Skin epidermis (tissue), 12 donors: ENCODE measurements at regions not wholly inside any gene's neighbourhood (a gene's known extent, or its start where the extent isn't known, plus 50 kb on each side); places are given as distances from the start of the nearest gene placed in this dataset.

Experiments
- H3K27ac ChIP-seq, 21 experiments: fragments of 200-600 bp; sonication (generic) in 11 of 21; one replicate each; pipeline ENCODE4 v1.5.0; 2020; ENCODE audit warnings: mild to moderate bottlenecking in 3 of 21, inconsistent platforms in 2 of 21, moderate library complexity in 2 of 21
- H3K4me3 ChIP-seq, 7 experiments: fragments of 200-600 bp; sonication (generic) in 2 of 7; one replicate each; pipeline ENCODE4 v1.5.0; 2020; ENCODE audit warnings: inconsistent platforms in 2 of 7, mild to moderate bottlenecking in 2 of 7, moderate library complexity in 1 of 7

DNA sequence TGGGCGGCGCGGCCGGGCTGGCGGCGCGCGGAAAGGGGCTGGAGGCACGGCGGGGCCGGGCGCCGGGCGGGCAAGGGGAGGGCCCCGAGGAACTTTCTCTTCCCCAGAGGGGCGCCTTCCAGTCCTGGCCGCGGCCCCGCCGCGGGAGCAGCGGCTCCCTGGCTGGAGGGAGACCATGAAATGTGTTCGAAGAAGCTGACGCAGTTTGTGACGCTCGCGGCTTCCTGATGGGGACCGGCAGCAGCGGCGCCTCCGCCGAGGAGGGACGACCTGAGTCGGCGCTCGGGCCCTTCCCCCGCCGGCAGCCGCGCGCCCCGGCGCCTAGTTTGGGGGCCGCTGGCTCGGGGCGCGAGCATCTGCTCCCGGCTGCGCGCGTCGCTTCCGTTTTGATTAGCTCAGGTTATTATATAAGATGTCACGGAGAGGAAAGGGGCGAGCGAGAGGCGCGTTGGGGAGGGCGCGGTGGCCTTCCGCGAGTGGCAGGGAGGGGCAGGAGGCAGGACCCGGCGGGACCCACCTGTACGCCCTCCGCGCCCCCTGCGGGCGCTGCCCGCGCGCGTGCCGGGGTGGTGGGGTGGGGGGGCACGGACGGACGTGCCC lies 57.1 kb upstream of the PCGF5 start:
- peak overlapping the region; percentile 64 to 97 (median 90) for H3K4me3 ChIP-seq
- H3K27ac ChIP-seq = peak overlapping the region; percentile 56 to 98 (median 88)

DNA sequence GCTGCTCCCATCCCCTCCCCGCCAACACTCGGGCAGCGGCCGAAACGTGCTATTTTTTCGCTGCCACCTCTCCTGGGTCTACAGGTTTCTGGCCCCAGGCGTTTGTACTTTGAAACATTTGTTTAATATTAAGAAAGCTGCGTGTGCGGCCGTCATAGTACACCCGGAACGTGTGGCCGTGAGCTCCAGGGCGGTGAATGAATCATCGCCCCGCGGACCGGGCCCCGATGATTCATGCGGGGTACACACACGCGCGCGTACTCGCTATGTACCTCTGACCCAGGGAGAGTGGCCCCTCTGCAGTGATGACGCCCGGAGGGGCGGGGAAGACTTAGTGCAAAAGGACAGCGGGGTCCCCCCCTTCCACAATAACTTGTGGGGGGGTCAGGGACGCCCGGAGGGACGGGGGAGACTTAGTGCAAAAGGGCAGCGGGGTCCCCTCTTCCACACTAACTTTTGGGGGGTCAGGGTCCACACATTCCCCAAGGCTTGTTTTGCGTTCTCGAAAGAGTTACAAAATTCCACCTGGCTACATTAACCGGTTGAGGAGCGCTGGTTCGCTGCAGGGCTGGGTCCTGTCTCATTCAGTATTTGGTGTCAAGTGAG lies 56.5 kb upstream of the PCGF5 start:
- Histone ChIP-seq H3K4me3 (peak overlapping the region; percentile 64 to 97 (median 90)), H3K27ac (peak overlapping the region; percentile 56 to 98 (median 88))

DNA sequence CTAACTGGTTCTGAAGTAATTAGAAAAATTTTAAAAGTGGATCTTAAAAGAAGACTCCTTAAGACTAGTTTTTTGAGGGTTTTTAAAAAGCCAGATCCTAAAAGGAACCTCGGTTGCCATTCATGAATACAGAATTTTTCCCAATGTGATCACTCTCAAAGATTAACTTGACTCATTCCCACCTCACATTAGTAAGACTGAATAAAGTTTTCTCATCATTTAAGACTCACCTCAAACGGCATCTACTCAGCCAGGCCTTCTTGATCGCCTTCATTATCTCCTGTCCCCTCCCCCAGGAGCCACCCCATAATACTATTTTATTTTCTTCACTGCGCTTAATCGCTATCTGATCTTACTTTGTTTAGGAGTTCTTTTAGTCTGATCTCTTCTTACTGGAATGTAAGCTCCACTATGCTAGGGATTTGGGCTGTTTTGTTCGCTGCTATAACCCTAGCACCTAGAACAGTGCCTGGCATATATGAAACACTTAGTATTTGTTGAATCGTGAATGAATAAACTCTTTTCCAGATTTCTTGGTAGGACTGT lies 55.9 kb upstream of the PCGF5 start:
- Histone ChIP-seq H3K4me3 (peak overlapping the region in 3 of 7 experiments; percentile 64 to 97 (median 90)), H3K27ac (peak overlapping the region in 8 of 21 experiments; percentile 79 to 98 (median 96))

DNA sequence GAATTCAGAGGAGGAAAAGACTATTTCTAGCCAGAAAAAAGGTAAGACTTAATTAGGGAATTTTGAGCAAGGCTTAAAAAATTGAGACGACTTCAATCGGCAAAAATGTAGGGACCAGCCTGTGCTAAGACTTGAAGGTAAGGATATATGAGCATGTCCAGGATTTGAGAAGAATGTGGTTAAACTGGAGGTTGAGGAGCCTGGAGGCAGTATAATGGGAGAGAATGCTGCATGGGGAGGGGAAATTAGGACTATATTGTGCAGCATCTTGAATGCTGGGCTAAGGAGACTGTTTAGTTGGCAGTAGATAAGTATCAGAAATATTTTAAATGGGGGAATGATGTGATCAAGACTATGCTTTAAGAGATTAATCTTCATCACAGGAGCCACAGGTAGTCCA lies 53.1 kb upstream of the PCGF5 start:
- Histone ChIP-seq H3K27ac (no peak overlapping the region), H3K4me3 (no peak overlapping the region)

DNA sequence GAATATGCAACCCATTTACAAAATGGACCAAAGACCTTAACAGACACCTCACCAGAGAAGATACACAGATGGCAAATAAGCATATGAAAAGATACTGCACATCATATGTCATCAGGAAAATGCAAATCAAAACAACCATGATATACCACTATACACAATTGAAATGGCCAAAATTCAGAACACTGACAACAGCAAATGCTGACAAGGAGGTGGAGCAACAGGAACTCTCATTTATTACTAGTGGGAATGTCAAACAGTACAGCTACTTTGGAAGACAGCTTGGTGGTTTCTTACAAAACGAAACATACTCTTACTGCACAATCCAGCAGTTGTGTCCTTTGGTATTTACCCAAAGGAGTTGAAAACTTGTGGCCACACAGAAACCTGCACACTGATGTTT lies 50.0 kb upstream of the PCGF5 start:
- Histone ChIP-seq H3K27ac (no peak overlapping the region), H3K4me3 (no peak overlapping the region)
